ENCODE measurements at regions not wholly inside any gene's neighbourhood (a gene's known extent, or its start where the extent isn't known, plus 50 kb on each side); places are given as distances from the start of the nearest gene placed in this dataset.
A peak's percentile ranks its signal among the peaks of the same experiment; 100 is the strongest.

DNA sequence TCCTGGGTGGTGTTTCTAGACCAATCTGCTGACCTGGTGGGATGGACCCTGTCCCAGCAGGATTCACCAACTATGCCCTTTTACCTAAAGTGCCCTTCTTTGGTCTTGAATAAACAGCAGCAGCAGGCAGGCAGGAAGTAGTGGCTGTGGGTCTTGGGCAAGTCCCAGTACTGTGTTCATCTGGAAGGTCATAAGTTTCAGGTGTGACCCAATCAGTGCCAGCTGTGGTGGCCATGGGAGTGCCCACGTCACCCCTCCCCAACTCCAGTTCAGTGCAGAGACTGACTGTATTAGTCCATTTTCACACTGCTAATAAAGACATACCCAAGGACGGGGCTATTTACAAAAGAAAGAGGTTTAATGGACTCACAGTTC, 148.3 kb upstream of the SRD5A2 start:
- no peak overlapping the region for H2BK15ac ChIP-seq (ENCODE audit: low read depth, low read length)
- H3K9ac ChIP-seq (ENCODE audit: low read depth, low read length), result no peak overlapping the region
- in situ Hi-C loops (cut with MboI; ENCODE audit: low sequenced_read_pairs), result no loop called here
- H2BK5ac ChIP-seq (ENCODE audit: low read depth, low read length, poor library complexity, severe bottlenecking), result no peak overlapping the region
- H3K9me3 ChIP-seq (ENCODE audit: control insufficient read depth, insufficient read depth, low read length), result no peaks in the 10 kb centered on the region
- H3K27ac ChIP-seq (ENCODE audit: insufficient read depth, low read length), result no peak overlapping the region
- no peak overlapping the region for H3K14ac ChIP-seq (replicated peaks; ENCODE audit: low read depth, low read length)
- no peak overlapping the region for H2AK9ac ChIP-seq (replicated peaks; ENCODE audit: low read depth, low read length, poor library complexity)
- ATAC-seq (ENCODE audit: low read depth), result no peak
- H2BK20ac ChIP-seq (ENCODE audit: low read depth, low read length), result no peak overlapping the region
- H3K4me1 ChIP-seq (ENCODE audit: control insufficient read depth, insufficient read depth, low read length), result no peaks in the 10 kb centered on the region
- no peak overlapping the region for H3K56ac ChIP-seq (ENCODE audit: extremely low read depth, insufficient read depth, low read length)
- no peak for DNase-seq
- POLR2A ChIA-PET (ENCODE audit: unreplicated experiment), result no interaction called here
- peak overlapping the region; percentile 3 for H2AFZ ChIP-seq (replicated peaks; ENCODE audit: low read length, poor library complexity)
- no peak overlapping the region for H3K23ac ChIP-seq (ENCODE audit: low read depth, low read length)
- H3K4ac ChIP-seq (ENCODE audit: low read depth, low read length), result no peak overlapping the region
- BruUV-seq (replicated peaks), result no TSS peak
- no peaks in the 10 kb centered on the region for H4K20me1 ChIP-seq (ENCODE audit: insufficient read depth, low read length)
- no peaks in the 10 kb centered on the region for H3K9me1 ChIP-seq (ENCODE audit: insufficient read depth, low read length)
- H4K91ac ChIP-seq (ENCODE audit: insufficient read depth, low read depth, low read length), result no peak overlapping the region
- no peak overlapping the region for H4K5ac ChIP-seq (ENCODE audit: low read depth, low read length)
- H3K36me3 ChIP-seq (ENCODE audit: control insufficient read depth, insufficient read depth, low read length), result no peaks in the 10 kb centered on the region
- intact Hi-C loops (cut with micrococcal nuclease), result loop anchor here (2.0 kb wide), 1 partner anchor 1014 kb away; no protein-coding TSS in a partner anchor
- TF ChIP-seq MAFK (IDR thresholded peaks at IDR 0.05; ENCODE audit: low read depth, low read length) (no peak), BHLHE40 (IDR thresholded peaks at IDR 0.05; ENCODE audit: low read depth, low read length) (no peak), CEBPB (IDR thresholded peaks at IDR 0.05; ENCODE audit: low read depth, low read length) (no peak), RCOR1 (IDR thresholded peaks at IDR 0.05; ENCODE audit: insufficient replicate concordance, low read length) (no peak), RFX5 (IDR thresholded peaks at IDR 0.05; ENCODE audit: low read depth, low read length) (no peak), CHD1 (IDR thresholded peaks at IDR 0.05; ENCODE audit: low read depth, low read length) (no peak), MXI1 (IDR thresholded peaks at IDR 0.05; ENCODE audit: borderline replicate concordance, low read depth, low read length) (no peak)
- TF ChIP-seq, protein P1, sequence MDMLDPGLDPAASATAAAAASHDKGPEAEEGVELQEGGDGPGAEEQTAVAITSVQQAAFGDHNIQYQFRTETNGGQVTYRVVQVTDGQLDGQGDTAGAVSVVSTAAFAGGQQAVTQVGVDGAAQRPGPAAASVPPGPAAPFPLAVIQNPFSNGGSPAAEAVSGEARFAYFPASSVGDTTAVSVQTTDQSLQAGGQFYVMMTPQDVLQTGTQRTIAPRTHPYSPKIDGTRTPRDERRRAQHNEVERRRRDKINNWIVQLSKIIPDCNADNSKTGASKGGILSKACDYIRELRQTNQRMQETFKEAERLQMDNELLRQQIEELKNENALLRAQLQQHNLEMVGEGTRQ (IDR thresholded peaks at IDR 0.05; ENCODE audit: low read depth, low read length), result no peak
- H3K18ac ChIP-seq (ENCODE audit: low read depth, low read length), result no peak overlapping the region
- no peaks in the 10 kb centered on the region for H3K79me1 ChIP-seq (ENCODE audit: low read depth in 1 of 2, low read length in 2 of 2)
- no peak overlapping the region for H2BK120ac ChIP-seq (ENCODE audit: low read depth, low read length)
- H3K4me3 ChIP-seq (ENCODE audit: insufficient read depth, low read depth, low read length), result no peak overlapping the region
- no peaks in the 10 kb centered on the region for H3K27me3 ChIP-seq (ENCODE audit: control insufficient read depth, insufficient read depth, low read length)
- CTCF ChIA-PET, result interaction anchor here (0.5 to 1.3 kb wide), 3 partner anchors 325 to 482 kb away, joined by 3 read pairs; no protein-coding TSS in a partner anchor
- no peak overlapping the region for H3K4me2 ChIP-seq (ENCODE audit: low read depth, low read length)
- no peak overlapping the region for H2AK5ac ChIP-seq (ENCODE audit: low read depth, low read length)
- H4K8ac ChIP-seq (ENCODE audit: low read depth in 2 of 2, low read length in 2 of 2), result no peak overlapping the region
- dilution Hi-C loops (cut with HindIII; ENCODE audit: low sequenced_read_pairs, unreplicated experiment), result no loop called here
- no CpG with 5 or more reads among the region's 2 CpGs for WGBS, 2 experiments (ENCODE audit: extremely low coverage in 2 of 2, insufficient read length in 1 of 2)

All from IMR-90 (cell line).